Forelimb muscle (tissue), 1 donor: ENCODE measurements at regions not wholly inside any gene's neighbourhood (a gene's known extent, or its start where the extent isn't known, plus 50 kb on each side); places are given as distances from the start of the nearest gene placed in this dataset.
"Not testable (repeated sequence)": the region's sequence is repeated elsewhere in the genome, so short reads cannot be mapped to it uniquely, and the experiment has no call there.

Source experiments
- DNase-seq: peaks from one replicate; pipeline ENCODE4 v3.0.0-alpha.2; 2013; ENCODE audit warnings: low read depth

GRCh38 chr5:164498438-164498837, 993.0 kb downstream of the MAT2B start:
- no peak for DNase-seq

GRCh38 chr5:164500856-164501255, 995.4 kb downstream of the MAT2B start:
- DNase-seq, result no peak

- no peak for DNase-seq
These were observed 995.9 kb downstream of the MAT2B start for GRCh38 chr5:164501344-164501743.

GRCh38 chr5:164504141-164504772, 998.8 kb downstream of the MAT2B start:
- DNase-seq, result peak; percentile 55

- DNase-seq, result no peak
These were observed 1000.4 kb downstream of the MAT2B start for GRCh38 chr5:164505791-164506190.

GRCh38 chr5:164518067-164518740, 1012.8 kb downstream of the MAT2B start:
- no peak for DNase-seq

- DNase-seq, result no peak
These were observed 1013.3 kb downstream of the MAT2B start for GRCh38 chr5:164518741-164519080.

GRCh38 chr5:164532235-164532900, 1026.9 kb downstream of the MAT2B start:
- DNase-seq, result no peak

- not testable (repeated sequence) for DNase-seq
These were observed 1028.0 kb downstream of the MAT2B start for GRCh38 chr5:164533426-164533825.

GRCh38 chr5:164540174-164540573, 1034.8 kb downstream of the MAT2B start:
- no peak for DNase-seq

GRCh38 chr5:164545507-164545906, 1040.1 kb downstream of the MAT2B start:
- no peak for DNase-seq

GRCh38 chr5:164553851-164554250, 1048.4 kb downstream of the MAT2B start:
- DNase-seq, result no peak

- no peak for DNase-seq
These were observed 1050.4 kb downstream of the MAT2B start for GRCh38 chr5:164555809-164556208.

- DNase-seq, result no peak
These were observed 1054.8 kb downstream of the MAT2B start for GRCh38 chr5:164560216-164560615.

GRCh38 chr5:164561933-164562872, 1056.8 kb downstream of the MAT2B start:
- DNase-seq, result no peak

GRCh38 chr5:164563370-164563769, 1058.0 kb downstream of the MAT2B start:
- DNase-seq, result no peak

GRCh38 chr5:164573397-164573796, 1068.0 kb downstream of the MAT2B start:
- no peak for DNase-seq

- no peak for DNase-seq
These were observed 1071.8 kb downstream of the MAT2B start for GRCh38 chr5:164577201-164577600.

GRCh38 chr5:164577742-164578141, 1072.3 kb downstream of the MAT2B start:
- no peak for DNase-seq

GRCh38 chr5:164578401-164578800, 1073.0 kb downstream of the MAT2B start:
- no peak for DNase-seq

GRCh38 chr5:164578911-164579310, 1073.5 kb downstream of the MAT2B start:
- DNase-seq, result no peak

- DNase-seq, result no peak
These were observed 1074.7 kb downstream of the MAT2B start for GRCh38 chr5:164580155-164580554.
